CMK (cell line): ENCODE measurements at regions not wholly inside any gene's neighbourhood (a gene's known extent, or its start where the extent isn't known, plus 50 kb on each side); places are given as distances from the start of the nearest gene placed in this dataset.

ENCODE experiments used
- DNase-seq: peaks from one replicate; pipeline ENCODE4 v3.0.0-alpha.2; 2010; ENCODE audit warnings: low read depth

DNA sequence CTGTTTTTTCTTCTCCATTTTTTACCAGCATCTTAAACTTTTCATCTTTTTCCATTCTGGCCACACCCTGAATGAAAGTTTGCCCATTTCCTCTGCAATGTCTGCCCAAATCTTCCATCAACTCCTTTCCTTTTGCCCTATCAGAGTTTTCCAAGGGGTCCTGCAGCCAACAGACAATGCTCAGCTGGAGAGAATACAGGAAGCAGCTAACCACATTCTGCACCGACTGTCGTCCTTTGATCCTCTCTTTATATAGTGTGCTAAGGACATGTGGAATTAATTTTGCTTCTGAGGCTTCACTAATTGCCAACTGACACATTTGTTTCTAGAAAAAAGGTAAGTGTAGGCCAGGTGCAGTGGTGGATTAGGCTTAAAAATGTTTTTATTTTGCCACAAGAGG is 50.5 kb upstream of the DLX2 start:
- DNase-seq: peak; percentile 79

GRCh38 chr2:172153757-172154156 is 51.1 kb upstream of the DLX2 start:
- no peak for DNase-seq

DNA sequence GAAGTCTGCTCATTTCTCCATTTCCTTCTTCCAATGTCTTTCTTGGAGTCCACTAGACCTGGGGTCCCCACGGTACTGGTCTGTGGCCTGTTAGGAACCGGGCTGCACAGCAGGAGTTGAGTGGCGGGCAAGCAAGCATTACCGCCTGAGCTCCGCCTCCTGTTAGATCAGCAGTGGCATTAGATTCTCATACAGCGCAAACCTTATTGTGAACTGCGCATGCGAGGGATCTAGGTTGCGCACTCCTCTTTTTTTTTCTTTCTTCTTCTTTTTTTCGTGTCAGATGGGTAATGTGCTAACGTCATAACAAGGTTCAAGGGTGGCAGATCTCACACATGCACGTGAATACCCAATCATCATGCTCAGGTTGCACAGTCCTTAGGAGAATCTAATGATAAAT is 53.1 kb upstream of the DLX2 start:
- DNase-seq: no peak

DNA sequence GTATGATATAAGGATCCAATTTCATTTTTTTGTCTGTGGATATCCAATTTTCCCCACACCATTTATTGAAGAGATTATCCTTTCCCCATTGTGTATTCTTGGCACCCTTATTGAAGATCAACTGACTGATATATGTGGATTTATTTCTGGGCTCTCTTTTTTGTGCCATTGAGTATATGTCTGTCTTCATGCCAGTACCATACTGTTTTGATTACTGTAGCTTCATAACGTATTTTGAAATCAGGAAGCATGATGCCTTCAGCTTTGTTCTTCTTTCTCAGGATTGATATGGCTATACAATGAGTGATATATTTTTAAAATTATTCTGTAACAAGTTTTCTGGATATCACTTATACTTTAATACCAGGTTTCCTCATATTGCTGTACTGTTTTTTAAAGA is 58.1 kb upstream of the DLX2 start:
- no peak for DNase-seq

DNA sequence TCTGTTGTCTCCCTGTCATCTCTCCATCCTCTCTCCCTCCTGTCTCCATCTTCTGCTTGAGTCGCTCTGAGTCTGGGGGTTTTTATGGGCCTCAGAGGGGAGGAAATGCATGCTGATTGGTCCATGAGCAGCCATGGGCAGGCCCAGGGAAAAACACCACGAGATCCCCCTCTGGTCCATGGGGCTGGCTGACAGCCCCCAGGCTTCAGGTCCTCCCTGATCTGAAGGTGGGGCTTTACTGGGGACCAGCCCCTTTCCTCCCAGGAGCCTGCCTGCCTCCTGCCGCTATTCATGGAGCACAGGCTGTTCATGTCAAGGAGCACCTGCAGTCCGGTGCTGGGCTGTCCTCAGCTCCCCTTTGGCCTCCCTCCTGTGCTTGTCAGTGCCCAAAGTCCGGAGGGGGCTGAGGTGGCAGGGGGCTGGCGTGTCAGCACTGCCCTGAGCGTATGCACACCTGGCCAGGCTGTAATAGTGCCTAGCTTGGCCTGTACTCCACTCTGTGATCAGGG is 59.6 kb upstream of the DLX2 start:
- no peak for DNase-seq

DNA sequence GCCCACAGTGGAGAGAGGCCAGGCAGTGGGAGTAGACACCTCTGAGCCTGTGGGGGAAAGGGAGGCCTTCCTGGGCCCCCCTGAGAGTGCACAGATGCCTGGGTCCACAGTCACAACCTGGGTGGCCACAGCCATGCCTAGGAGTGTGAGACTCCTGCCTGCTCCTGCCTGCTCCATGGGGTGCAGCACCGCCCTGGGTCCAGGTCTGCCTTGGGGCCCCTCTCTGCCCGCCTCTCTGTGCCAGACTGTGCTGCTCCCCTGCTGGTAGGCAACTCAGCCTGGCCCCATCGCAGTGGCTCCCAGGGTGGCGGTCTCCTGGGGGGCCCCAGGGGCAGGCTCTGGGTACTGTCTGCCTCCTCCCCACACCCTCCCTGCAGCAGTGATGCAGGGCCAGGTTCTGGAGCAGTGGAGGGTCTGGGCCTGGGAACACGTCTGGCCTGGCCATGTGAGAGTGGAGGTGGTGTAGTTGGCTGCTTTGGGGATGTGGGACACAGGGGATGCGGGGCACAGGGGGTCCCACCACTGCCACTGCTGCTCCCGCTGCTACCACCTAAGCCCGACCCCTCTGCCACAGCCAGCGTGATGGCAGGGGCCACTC is 60.1 kb upstream of the DLX2 start:
- no peak for DNase-seq

DNA sequence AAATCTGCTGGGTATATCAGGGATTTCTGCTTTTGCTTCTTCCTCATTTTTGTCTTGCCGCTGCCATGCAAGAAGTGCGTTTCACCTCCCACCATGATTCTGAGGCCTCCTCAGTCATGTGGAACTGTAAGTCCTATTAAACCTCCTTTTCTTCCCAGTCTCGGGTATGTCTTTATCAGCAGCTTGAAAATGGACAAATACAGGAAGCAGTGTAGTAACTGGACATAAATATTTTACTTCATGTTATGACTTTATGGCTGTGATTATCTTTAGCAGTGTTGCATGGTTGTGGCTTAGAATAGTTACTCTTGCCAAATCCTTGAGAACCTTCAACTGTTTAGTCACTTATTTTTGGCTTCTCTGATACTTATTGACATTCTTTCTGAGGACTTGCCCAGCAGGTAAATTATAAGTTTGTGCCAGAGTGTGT is 66.2 kb upstream of the DLX2 start:
- no peak for DNase-seq

DNA sequence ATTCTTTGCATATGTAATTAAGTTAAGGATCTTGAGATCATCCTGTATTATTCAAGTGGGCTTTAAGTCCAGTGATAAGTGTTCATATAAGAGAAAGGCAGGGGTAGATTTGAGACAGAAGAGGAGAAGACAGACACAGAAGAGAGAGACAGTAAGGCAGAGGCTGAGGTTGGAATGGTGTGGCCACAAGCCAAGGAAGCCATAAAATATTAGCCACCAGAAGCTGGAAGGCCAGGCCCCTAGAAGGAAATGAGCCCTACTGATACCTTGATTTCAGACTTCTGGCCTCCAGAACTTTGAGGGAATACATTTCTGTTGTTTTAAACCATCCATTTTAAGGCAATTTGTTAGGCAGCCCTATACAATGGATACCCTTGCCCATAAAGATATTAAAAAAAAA is 66.9 kb upstream of the DLX2 start:
- no peak for DNase-seq

DNA sequence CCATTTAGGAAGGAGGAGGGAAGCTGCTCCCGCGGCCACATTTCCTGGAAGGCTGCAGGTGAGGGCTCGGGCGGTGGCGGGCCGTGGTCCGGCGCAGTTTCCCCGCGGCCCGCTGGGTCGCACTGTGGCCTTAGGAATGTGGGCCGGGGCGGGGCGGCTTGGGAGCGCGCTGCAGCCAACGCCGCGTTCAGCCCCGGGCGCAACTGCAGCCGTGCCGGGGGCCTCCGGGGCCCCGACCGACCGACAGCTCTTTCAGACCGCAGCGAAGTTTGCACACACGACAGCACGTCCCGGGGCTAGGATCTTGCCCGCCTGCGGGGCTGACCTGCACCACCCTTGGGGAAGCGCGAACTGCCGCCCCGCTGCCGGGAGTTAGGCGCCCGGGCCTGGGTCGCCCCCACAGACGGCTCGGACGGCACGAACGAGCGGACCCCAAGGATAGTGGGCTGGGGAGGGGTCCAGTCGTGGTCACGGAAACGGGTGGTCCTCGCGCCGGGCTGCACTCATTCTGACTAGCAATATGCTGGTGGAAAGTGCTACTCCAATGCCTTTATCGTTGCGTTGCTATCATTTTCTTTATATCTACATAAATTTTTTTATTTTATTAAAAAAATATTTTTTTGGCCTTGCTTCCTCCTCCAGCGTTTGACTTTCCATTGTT is 69.9 kb upstream of the DLX2 start:
- peak; percentile 14 for DNase-seq

DNA sequence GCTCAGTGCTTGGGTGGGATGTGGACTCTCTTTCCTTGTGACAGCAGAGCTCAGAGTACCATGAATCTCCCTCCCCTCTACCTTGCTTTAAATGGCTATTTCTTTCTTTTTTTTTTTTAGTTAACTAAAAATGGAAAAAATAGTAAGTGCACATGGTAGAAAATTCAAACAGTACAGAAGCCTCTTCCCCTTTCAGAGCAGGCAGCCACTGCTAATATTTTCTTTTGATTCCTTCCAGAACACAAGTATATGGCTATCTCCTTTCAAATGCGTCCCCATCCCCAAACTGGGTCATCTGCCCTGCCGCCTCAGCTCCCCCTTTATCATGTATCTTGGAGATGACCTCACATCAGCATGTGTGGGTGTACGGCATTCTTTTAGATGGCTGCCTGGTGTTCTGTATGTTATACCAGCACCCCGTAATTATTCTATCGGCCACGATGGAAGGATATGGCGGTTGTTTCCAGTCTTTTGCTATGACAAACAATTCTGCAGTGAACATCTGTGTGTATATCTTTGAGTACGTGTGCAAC is 70.5 kb upstream of the DLX2 start:
- DNase-seq: no peak

- DNase-seq: no peak
Observed at GRCh38 chr2:172177581-172177980, 74.9 kb upstream of the DLX2 start.

- no peak for DNase-seq
Observed at GRCh38 chr2:172177996-172178395, 75.3 kb upstream of the DLX2 start.

- no peak for DNase-seq
Observed at GRCh38 chr2:172179045-172179701, 76.5 kb upstream of the DLX2 start.

- DNase-seq: no peak
Observed at GRCh38 chr2:172181840-172182239, 79.1 kb upstream of the DLX2 start.

- no peak for DNase-seq
Observed at GRCh38 chr2:172182624-172183023, 79.9 kb upstream of the DLX2 start.

DNA sequence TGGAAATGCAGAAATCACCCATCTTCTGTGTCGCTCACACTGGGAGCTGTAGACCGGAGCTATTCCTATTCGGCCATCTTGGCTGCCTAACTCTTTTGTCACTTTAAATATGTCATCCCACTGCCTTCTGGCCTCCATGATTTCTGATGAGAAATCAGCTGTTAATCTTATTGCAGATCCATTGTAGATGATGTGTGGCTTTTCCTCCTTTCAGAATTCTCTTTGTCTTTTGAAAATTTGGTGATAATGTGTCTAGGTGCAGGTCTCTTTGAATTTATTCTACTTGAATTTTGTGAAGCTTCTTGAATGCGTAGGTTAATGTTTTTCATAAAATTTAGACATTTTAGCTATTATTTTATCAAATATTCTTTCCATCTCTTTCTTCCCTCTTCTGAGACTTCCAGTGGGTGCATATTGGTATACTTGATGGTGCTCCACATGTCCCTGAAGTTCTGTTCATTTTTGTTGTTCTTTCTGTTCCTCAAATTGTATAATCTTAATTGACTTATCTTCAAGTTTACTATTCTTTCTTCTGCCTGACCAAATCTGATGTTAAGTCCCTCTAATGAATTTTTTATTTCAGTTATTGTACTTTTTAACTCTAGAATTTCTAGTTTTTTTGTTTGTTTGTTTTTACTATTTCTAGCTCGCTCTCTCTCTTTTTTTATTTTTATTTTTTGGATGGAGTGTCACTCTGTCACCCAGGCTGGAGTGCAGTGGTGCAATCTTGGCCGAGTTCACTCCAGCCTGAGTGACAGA is 90.8 kb upstream of the DLX2 start:
- no peak for DNase-seq

DNA sequence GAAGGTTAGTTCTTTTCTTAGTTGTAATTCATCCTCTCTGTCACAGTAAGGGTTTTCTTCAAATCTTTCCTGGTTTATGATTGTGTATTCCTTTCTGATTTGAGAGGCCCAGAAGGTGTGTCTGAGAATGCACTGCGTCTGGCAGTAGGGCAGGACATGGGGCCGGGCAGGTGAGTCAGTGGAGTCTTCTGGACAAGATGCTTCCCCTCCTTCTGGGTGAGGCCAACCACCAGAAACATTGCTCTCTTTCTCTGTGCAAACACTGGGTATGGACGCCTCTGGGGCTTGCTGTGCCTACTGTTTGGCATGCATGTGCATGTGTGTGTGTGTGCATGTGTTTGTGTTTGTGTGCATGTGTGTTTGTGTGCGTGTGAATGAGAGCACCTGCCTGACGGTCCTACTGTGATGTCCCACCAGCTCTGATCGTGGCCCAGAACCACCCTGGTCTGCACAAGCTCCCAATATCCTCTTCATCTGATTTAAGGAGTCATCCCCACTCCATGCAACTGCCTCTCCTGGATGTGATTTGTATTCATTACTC is 93.2 kb upstream of the DLX2 start:
- DNase-seq: no peak

DNA sequence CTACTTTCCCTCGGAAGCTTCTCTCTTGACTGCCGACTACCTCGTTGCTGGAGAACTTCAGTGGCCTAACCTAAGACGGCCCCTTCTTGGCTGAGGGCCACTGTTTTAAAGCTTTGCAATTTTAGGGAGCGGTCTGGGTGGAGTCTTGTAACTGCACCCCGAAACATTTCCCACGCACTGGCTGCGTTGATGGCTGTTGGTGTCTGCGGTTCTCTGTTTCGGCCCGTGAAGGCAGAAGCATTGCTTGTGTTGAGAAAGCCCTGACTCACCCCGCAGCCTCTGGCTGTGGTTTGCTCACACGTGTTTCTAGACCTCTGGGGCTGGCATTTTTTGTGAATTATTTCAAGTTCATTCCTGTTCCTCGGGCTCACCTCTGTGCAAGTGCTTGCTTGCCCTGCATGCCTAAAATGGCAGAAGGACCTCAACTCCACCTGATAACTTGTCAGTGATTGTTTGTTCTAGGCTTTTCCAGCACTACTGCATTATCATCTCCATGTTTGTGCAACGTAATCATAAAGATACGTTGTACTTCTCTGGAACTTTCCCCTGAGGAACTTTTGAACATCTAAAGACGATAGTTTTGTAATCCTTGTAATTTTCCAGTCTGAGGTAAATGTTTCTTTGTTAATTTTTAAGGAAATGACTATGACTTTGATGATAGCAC is 94.2 kb upstream of the DLX2 start:
- DNase-seq: no peak

DNA sequence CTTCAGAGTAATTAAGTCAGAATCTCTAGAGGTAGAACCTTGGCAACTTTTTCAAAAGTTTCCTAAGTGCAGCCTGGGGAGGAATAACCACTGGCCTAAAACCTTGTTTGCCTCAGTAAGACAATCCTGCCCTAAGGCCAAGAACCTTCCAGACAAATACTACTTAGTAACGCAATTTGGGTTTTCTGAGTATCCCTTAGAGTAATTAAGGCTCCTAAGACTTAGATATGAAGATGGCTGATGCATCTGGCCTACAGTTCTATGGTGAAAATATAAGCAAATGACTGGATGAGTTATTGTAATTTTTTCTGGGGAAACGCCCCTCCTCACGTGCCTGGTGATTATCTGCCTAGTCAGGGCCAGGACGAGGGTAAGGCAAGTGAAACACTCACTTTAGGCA is 95.7 kb upstream of the DLX2 start:
- no peak for DNase-seq

- DNase-seq: no peak
Observed at GRCh38 chr2:172198908-172199307, 96.2 kb upstream of the DLX2 start.

DNA sequence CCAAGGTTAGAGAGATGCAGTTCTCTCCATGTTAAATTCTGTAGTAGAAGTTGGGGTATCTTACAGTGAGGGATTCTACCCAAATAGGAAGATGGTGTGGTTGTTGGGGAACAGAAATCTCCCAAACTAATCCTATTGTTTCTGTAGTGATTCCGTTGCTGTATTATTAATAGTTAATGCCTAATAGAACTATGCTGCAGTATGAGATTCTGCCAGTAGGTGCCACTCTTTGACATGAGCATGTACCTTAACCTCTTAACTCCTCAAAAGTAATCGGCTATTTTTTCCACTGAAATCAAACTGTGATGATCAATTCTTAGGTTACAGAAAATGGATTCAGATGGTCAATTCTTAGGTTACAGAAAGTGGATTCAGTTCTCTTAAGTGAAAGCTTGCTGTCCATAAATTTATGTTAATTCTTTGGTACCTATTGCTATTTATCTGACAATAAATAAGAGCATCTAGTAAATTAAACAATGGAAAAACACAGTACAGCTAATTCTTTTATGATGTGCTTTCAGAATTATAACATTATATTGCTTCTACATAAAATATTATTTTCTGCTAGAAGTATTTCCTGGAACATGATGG is 97.9 kb upstream of the DLX2 start:
- peak; percentile 32 for DNase-seq
